Panc1 (cell line): ENCODE measurements at regions not wholly inside any gene's neighbourhood (a gene's known extent, or its start where the extent isn't known, plus 50 kb on each side); places are given as distances from the start of the nearest gene placed in this dataset.

Source experiments
- POLR2AphosphoS5 ChIP-seq: IDR thresholded peaks from 2 replicates; pipeline ENCODE4 v1.6.1; 2012; ENCODE audit warnings: mild to moderate bottlenecking, low read depth, low read length, moderate library complexity
- SIN3A ChIP-seq: IDR thresholded peaks from 2 replicates; pipeline ENCODE4 v1.6.1; 2012; ENCODE audit warnings: low read depth, mild to moderate bottlenecking, low read length, moderate library complexity, borderline replicate concordance; ENCODE audit not compliant: insufficient read depth
- TF ChIP-seq, protein P1 (sequence below): fragments of 450-650 bp; IDR thresholded peaks from 2 replicates; pipeline ENCODE4 v1.5.1; 2017; ENCODE audit warnings: mild to moderate bottlenecking
- TF ChIP-seq, protein P2 (sequence below), 2 experiments: IDR thresholded peaks; 2 replicates each; pipeline ENCODE4 v1.6.1; 2011 to 2012; ENCODE audit warnings: low read depth in 2 of 2, control low read depth in 1 of 2, low read length in 1 of 2, mild to moderate bottlenecking in 1 of 2, moderate library complexity in 1 of 2; ENCODE audit not compliant: insufficient read depth in 1 of 2

DNA sequence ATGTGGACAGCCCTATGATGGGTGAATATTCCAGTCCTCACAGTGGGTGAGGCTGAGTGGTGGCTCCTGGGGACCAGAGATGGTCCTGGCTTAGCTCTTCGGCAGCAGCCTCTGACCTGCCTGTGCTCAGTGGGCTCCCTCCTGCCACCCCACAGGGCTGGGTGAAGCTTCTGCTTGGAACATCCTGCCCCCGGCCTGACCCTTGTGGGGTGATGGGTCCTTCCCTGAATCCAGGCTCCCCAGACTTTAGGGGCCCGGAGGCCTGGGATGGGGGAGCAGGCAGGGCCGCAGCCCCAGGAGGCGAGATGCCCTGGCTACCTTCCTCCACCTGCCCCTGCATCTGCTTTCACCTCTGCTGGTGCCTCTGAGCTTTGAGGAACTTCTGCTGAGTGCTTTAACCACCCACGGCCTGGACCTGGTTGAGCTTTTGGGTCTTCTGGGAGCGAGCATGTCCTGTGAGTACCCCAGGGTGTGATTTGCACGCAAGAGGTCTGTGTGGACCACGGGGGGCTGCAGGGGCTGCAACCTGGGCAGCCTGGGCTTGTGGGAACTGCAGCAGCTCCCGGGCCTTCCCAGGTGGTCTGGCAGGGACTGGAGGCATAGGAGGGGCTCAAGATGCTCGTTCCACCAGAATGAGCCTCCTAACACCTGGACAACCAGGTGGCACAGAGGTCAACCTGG, 159.5 kb downstream of the KIF26A start:
- TF ChIP-seq, protein P1, sequence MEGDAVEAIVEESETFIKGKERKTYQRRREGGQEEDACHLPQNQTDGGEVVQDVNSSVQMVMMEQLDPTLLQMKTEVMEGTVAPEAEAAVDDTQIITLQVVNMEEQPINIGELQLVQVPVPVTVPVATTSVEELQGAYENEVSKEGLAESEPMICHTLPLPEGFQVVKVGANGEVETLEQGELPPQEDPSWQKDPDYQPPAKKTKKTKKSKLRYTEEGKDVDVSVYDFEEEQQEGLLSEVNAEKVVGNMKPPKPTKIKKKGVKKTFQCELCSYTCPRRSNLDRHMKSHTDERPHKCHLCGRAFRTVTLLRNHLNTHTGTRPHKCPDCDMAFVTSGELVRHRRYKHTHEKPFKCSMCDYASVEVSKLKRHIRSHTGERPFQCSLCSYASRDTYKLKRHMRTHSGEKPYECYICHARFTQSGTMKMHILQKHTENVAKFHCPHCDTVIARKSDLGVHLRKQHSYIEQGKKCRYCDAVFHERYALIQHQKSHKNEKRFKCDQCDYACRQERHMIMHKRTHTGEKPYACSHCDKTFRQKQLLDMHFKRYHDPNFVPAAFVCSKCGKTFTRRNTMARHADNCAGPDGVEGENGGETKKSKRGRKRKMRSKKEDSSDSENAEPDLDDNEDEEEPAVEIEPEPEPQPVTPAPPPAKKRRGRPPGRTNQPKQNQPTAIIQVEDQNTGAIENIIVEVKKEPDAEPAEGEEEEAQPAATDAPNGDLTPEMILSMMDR, result no peak
- TF ChIP-seq POLR2AphosphoS5, result no peak
- TF ChIP-seq, protein P2, sequence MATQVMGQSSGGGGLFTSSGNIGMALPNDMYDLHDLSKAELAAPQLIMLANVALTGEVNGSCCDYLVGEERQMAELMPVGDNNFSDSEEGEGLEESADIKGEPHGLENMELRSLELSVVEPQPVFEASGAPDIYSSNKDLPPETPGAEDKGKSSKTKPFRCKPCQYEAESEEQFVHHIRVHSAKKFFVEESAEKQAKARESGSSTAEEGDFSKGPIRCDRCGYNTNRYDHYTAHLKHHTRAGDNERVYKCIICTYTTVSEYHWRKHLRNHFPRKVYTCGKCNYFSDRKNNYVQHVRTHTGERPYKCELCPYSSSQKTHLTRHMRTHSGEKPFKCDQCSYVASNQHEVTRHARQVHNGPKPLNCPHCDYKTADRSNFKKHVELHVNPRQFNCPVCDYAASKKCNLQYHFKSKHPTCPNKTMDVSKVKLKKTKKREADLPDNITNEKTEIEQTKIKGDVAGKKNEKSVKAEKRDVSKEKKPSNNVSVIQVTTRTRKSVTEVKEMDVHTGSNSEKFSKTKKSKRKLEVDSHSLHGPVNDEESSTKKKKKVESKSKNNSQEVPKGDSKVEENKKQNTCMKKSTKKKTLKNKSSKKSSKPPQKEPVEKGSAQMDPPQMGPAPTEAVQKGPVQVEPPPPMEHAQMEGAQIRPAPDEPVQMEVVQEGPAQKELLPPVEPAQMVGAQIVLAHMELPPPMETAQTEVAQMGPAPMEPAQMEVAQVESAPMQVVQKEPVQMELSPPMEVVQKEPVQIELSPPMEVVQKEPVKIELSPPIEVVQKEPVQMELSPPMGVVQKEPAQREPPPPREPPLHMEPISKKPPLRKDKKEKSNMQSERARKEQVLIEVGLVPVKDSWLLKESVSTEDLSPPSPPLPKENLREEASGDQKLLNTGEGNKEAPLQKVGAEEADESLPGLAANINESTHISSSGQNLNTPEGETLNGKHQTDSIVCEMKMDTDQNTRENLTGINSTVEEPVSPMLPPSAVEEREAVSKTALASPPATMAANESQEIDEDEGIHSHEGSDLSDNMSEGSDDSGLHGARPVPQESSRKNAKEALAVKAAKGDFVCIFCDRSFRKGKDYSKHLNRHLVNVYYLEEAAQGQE (IDR thresholded peaks at IDR 0.05; ENCODE audit: insufficient read depth in 1 of 2, low read depth in 2 of 2, low read length in 1 of 2), result no peak
- TF ChIP-seq SIN3A, result no peak
